ENCODE measurements at regions not wholly inside any gene's neighbourhood (a gene's known extent, or its start where the extent isn't known, plus 50 kb on each side); places are given as distances from the start of the nearest gene placed in this dataset.

- Histone ChIP-seq H3K9me3 (ENCODE audit: control insufficient read depth in 2 of 3, low read length in 3 of 3) (no peaks in the 10 kb centered on the region), H3K4me3 (ENCODE audit: low read length) (no peak overlapping the region), H3K4me1 (ENCODE audit: control insufficient read depth in 2 of 2, insufficient read depth in 2 of 2, low read length in 2 of 2) (no peaks in the 10 kb centered on the region), H3K36me3 (ENCODE audit: control insufficient read depth in 2 of 3, insufficient read depth in 3 of 3, low read length in 3 of 3) (no peaks in the 10 kb centered on the region), H3K27me3 (ENCODE audit: control insufficient read depth in 2 of 2, insufficient read depth in 2 of 2, low read length in 2 of 2) (no peaks in the 10 kb centered on the region), H3K27ac (ENCODE audit: low read depth, low read length) (no peak overlapping the region)
- Mint-ChIP-seq H3K27me3 (peaks cover 0 to 8% (median 3%) of the 10 kb centered on the region in 5 donors), H3K36me3 (no peaks in the 10 kb centered on the region), H3K4me3 (no peak overlapping the region), H3K27ac (no peak overlapping the region), H3K9me3 (peaks cover 0 to 2% (median 0%) of the 10 kb centered on the region in 11 donors), H3K4me1 (no peaks in the 10 kb centered on the region)
- intact Hi-C loops (cut with micrococcal nuclease): no loop called here
- ChIA-PET POLR2A (no interaction called here), CTCF (no interaction called here)
- ATAC-seq (no peak), DNase-seq (no peak)
These were observed 56.2 kb upstream of the MGMT start for GRCh38 chr10:129410688-129411392.

DNA sequence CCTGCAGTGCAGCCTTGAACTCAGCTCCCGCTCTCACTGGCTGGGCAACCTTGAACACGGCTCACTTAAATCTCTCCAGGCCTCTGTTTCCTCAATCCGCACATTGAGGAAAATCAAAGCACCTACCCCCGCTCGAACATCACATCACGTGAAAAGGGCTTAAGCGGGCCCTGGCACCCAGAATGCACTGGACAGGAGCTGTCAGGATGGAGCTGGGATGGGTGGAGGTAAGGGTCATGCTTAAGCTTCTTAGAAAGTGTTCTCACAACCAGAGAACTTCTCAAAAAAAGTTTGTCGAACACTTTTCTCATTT, 55.7 kb upstream of the MGMT start:
- no peak overlapping the region for H3K4me3 Mint-ChIP-seq
- Histone ChIP-seq H3K4me3 (ENCODE audit: low read length) (no peak overlapping the region), H3K9me3 (ENCODE audit: control insufficient read depth in 2 of 3, low read length in 3 of 3) (no peaks in the 10 kb centered on the region), H3K27me3 (ENCODE audit: control insufficient read depth in 2 of 2, insufficient read depth in 2 of 2, low read length in 2 of 2) (no peaks in the 10 kb centered on the region), H3K4me1 (ENCODE audit: control insufficient read depth in 2 of 2, insufficient read depth in 2 of 2, low read length in 2 of 2) (no peaks in the 10 kb centered on the region), H3K27ac (ENCODE audit: low read depth, low read length) (no peak overlapping the region), H3K36me3 (ENCODE audit: control insufficient read depth in 2 of 3, insufficient read depth in 3 of 3, low read length in 3 of 3) (no peaks in the 10 kb centered on the region)
- no peak overlapping the region for H3K27ac Mint-ChIP-seq
- peaks cover 0 to 2% (median 0%) of the 10 kb centered on the region in 11 donors for H3K9me3 Mint-ChIP-seq
- no peak for DNase-seq
- no peaks in the 10 kb centered on the region for H3K36me3 Mint-ChIP-seq
- intact Hi-C loops (cut with micrococcal nuclease): no loop called here
- peaks cover 0 to 3% (median 3%) of the 10 kb centered on the region in 5 donors for H3K27me3 Mint-ChIP-seq
- CTCF ChIA-PET: no interaction called here
- ATAC-seq: no peak
- POLR2A ChIA-PET: no interaction called here
- H3K4me1 Mint-ChIP-seq: no peaks in the 10 kb centered on the region

DNA sequence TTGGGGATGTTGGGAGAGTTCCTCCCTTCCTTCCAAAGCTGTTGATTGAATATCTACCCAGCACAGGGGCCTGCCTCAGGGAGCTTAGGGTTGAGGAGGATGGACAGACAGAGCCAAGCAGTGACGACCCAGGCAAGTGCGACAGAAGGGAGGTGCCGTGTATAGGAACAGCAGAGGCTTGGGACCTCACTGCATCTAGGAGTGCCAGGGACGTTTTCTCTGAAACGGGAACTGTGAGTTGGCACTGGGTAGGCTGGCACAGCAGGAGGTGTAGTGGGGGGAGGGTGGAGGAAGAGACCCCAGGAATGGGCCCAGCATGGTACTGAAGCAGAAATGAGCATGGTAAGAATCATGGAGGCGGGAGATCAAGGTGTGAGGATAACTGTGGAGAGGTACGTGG, 55.3 kb upstream of the MGMT start:
- peaks cover 0 to 3% (median 0%) of the 10 kb centered on the region in 5 donors for H3K27me3 Mint-ChIP-seq
- no peaks in the 10 kb centered on the region for H3K36me3 ChIP-seq (ENCODE audit: control insufficient read depth in 2 of 3, insufficient read depth in 3 of 3, low read length in 3 of 3)
- no peaks in the 10 kb centered on the region for H3K4me1 Mint-ChIP-seq
- no peak overlapping the region for H3K27ac ChIP-seq (ENCODE audit: low read depth, low read length)
- H3K4me3 Mint-ChIP-seq: no peak overlapping the region
- no peaks in the 10 kb centered on the region for H3K4me1 ChIP-seq (ENCODE audit: control insufficient read depth in 2 of 2, insufficient read depth in 2 of 2, low read length in 2 of 2)
- DNase-seq (no peak), ATAC-seq (no peak)
- POLR2A ChIA-PET: no interaction called here
- H3K9me3 ChIP-seq (ENCODE audit: control insufficient read depth in 2 of 3, low read length in 3 of 3): no peaks in the 10 kb centered on the region
- no peaks in the 10 kb centered on the region for H3K27me3 ChIP-seq (ENCODE audit: control insufficient read depth in 2 of 2, insufficient read depth in 2 of 2, low read length in 2 of 2)
- no peak overlapping the region for H3K4me3 ChIP-seq (ENCODE audit: low read length)
- CTCF ChIA-PET: no interaction called here
- intact Hi-C loops (cut with micrococcal nuclease): no loop called here
- no peaks in the 10 kb centered on the region for H3K36me3 Mint-ChIP-seq
- peaks cover 0 to 2% (median 0%) of the 10 kb centered on the region in 11 donors for H3K9me3 Mint-ChIP-seq
- no peak overlapping the region for H3K27ac Mint-ChIP-seq

DNA sequence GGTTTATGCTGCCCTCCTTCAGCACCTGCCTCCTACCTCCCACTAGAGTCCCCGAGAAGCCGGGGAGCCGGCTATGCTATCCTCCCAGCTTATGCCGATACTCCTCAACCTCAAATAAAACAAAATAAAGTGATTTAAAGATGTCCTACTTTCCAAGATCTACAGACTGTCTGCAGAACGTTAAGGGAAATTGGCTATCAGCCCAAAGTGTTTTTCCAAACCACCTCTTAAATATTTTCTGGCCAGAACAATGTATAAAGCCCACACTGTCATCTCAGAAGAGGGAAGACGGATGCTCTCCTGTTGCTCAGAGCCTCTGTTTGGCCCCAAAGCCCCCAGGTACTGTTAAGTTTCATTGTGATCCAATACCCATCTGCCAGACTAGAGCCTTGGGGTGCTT, 54.0 kb upstream of the MGMT start:
- H3K27ac Mint-ChIP-seq: no peak overlapping the region
- Histone ChIP-seq H3K27me3 (ENCODE audit: control insufficient read depth in 2 of 2, insufficient read depth in 2 of 2, low read length in 2 of 2) (no peaks in the 10 kb centered on the region), H3K4me1 (ENCODE audit: control insufficient read depth in 2 of 2, insufficient read depth in 2 of 2, low read length in 2 of 2) (no peaks in the 10 kb centered on the region), H3K4me3 (ENCODE audit: low read length) (no peak overlapping the region), H3K27ac (ENCODE audit: low read depth, low read length) (no peak overlapping the region), H3K36me3 (ENCODE audit: control insufficient read depth in 2 of 3, insufficient read depth in 3 of 3, low read length in 3 of 3) (no peaks in the 10 kb centered on the region), H3K9me3 (ENCODE audit: control insufficient read depth in 2 of 3, low read length in 3 of 3) (no peaks in the 10 kb centered on the region)
- ATAC-seq (no peak), DNase-seq (no peak)
- H3K9me3 Mint-ChIP-seq: peaks cover 0 to 2% (median 0%) of the 10 kb centered on the region in 11 donors
- intact Hi-C loops (cut with micrococcal nuclease): no loop called here
- ChIA-PET CTCF (no interaction called here), POLR2A (no interaction called here)
- no peak overlapping the region for H3K4me3 Mint-ChIP-seq
- no peaks in the 10 kb centered on the region for H3K4me1 Mint-ChIP-seq
- no peaks in the 10 kb centered on the region for H3K36me3 Mint-ChIP-seq
- no peaks in the 10 kb centered on the region for H3K27me3 Mint-ChIP-seq

DNA sequence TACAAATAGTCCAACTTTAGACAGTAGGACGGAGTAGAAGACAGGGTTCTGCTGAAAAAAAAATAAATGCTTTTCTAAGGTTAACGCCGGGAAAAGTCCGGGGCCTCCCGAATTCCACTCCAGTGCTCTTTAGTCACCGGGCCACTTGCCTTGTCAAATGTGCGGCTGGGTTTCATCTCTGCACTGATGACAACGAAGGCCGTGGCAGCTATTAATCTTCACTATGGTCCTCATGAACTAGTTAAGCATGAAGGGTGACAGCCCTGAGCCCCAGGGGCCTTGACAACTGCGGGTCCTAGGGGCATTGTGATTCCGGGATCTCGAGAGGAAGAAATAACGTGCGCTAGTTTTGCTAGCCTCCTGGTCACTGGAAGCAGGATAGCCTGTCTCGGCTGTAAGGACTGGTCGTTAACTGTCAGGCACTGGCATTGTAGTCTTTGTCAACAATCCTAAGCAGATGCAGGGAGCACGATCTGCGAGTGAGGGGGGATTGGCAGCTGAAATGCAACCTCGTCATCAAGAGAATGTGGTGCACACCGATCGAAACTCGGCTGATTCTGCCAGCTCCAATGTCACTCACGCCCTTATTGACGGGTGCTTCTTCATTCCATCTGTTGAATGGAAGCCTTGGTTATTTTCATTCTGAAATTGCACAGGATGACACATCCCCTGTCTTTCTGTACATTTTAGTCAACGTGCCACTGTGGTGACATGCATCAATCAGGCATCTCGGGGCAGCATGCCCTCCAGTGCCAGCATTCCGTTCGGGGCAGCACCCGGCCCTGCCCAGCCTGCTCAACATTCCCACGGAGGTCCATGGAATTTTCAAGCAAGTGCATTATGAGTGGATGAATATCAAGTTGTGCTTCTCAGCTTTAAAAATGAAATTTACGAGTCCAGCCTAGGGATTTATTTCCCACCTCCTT, 51.6 kb upstream of the MGMT start:
- no peak for ATAC-seq
- intact Hi-C loops (cut with micrococcal nuclease): no loop called here
- no peaks in the 10 kb centered on the region for H3K36me3 Mint-ChIP-seq
- Histone ChIP-seq H3K4me3 (ENCODE audit: low read length) (no peak overlapping the region), H3K27me3 (ENCODE audit: control insufficient read depth in 2 of 2, insufficient read depth in 2 of 2, low read length in 2 of 2) (no peaks in the 10 kb centered on the region), H3K4me1 (ENCODE audit: control insufficient read depth in 2 of 2, insufficient read depth in 2 of 2, low read length in 2 of 2) (no peaks in the 10 kb centered on the region), H3K9me3 (ENCODE audit: control insufficient read depth in 2 of 3, low read length in 3 of 3) (no peaks in the 10 kb centered on the region), H3K36me3 (ENCODE audit: control insufficient read depth in 2 of 3, insufficient read depth in 3 of 3, low read length in 3 of 3) (no peaks in the 10 kb centered on the region), H3K27ac (ENCODE audit: low read depth, low read length) (no peak overlapping the region)
- no peak overlapping the region for H3K4me3 Mint-ChIP-seq
- CTCF ChIA-PET: no interaction called here
- H3K27ac Mint-ChIP-seq: no peak overlapping the region
- POLR2A ChIA-PET: no interaction called here
- H3K4me1 Mint-ChIP-seq: no peaks in the 10 kb centered on the region
- no peaks in the 10 kb centered on the region for H3K27me3 Mint-ChIP-seq
- DNase-seq: no peak
- H3K9me3 Mint-ChIP-seq: peaks cover 0 to 2% (median 0%) of the 10 kb centered on the region in 11 donors

- Mint-ChIP-seq H3K4me1 (no peaks in the 10 kb centered on the region), H3K4me3 (no peak overlapping the region), H3K36me3 (no peaks in the 10 kb centered on the region), H3K9me3 (peaks cover 0 to 2% (median 0%) of the 10 kb centered on the region in 11 donors), H3K27me3 (no peaks in the 10 kb centered on the region), H3K27ac (no peak overlapping the region)
- intact Hi-C loops (cut with micrococcal nuclease): no loop called here
- no peaks in the 10 kb centered on the region for H3K9me3 ChIP-seq (ENCODE audit: control insufficient read depth in 2 of 3, low read length in 3 of 3)
- POLR2A ChIA-PET: no interaction called here
- H3K4me1 ChIP-seq (ENCODE audit: control insufficient read depth in 2 of 2, insufficient read depth in 2 of 2, low read length in 2 of 2): no peaks in the 10 kb centered on the region
- ATAC-seq (no peak), DNase-seq (no peak)
- no peak overlapping the region for H3K4me3 ChIP-seq (ENCODE audit: low read length)
- no peaks in the 10 kb centered on the region for H3K27me3 ChIP-seq (ENCODE audit: control insufficient read depth in 2 of 2, insufficient read depth in 2 of 2, low read length in 2 of 2)
- CTCF ChIA-PET: no interaction called here
- no peaks in the 10 kb centered on the region for H3K36me3 ChIP-seq (ENCODE audit: control insufficient read depth in 2 of 3, insufficient read depth in 3 of 3, low read length in 3 of 3)
- no peak overlapping the region for H3K27ac ChIP-seq (ENCODE audit: low read depth, low read length)
These were observed 50.9 kb upstream of the MGMT start for GRCh38 chr10:129416155-129416554.
